HepG2 (cell line): ENCODE measurements at regions not wholly inside any gene's neighbourhood (a gene's known extent, or its start where the extent isn't known, plus 50 kb on each side); places are given as distances from the start of the nearest gene placed in this dataset.

Experiments
- ATAC-seq: fragments of 200-7000 bp; cut with Tn5 transposase; 3 replicates; pipeline ENCODE4 v1.9.1; 2020; ENCODE audit warnings: mild to moderate bottlenecking, moderate library complexity
- BruUV-seq: library from RNA; stranded (reverse); fragments of 400-500 nt; replicated peaks from 2 replicates; lab custom pipeline; 2021; lab: Mats Ljungman, UMichigan
- CTCF ChIA-PET: fragments of 300-600 bp; formaldehyde crosslinking; extraction: SDS; loops from one replicate; lab custom pipeline; 2021; ENCODE audit warnings: low total read pairs, inconsistent platforms, low intra/inter-chr PET ratio; lab: Yijun Ruan, JAX
- POLR2A ChIA-PET: fragments of 350-600 bp; sonication (Branson Sonifier 250); formaldehyde crosslinking; loops from one replicate; lab custom pipeline; 2020; ENCODE audit warnings: antibody characterized with exemption, inconsistent platforms; lab: Yijun Ruan, JAX
- DNase-seq: peaks from one replicate; pipeline ENCODE4 v3.0.0-alpha.2; 2015; ENCODE audit warnings: low spot score
- FAIRE-seq: peaks from 3 replicates; lab custom pipeline; 2011; peaks lifted over from hg19 to GRCh38; lab: Jason Lieb, UNC
- H2AFZ ChIP-seq: one replicate; pipeline ENCODE4 v1.6.1; 2011; ENCODE audit warnings: low read length, inconsistent platforms
- H3K27ac ChIP-seq: fragments of 300-600 bp; 3 replicates; pipeline ENCODE4 v1.8.0; 2011; ENCODE audit warnings: mixed run types, mild to moderate bottlenecking, mixed read lengths, low read length, inconsistent platforms; ENCODE audit not compliant: insufficient read depth; ENCODE audit errors: extremely low read length
- H3K27me3 ChIP-seq, 2 experiments: fragments of 200-600 bp in 1 of 2; 2 replicates in 1 of 2; 3 replicates in 1 of 2; pipeline versions ENCODE4 v1.6.0 to v1.8.0; 2011; ENCODE audit warnings: low read length in 2 of 2, mild to moderate bottlenecking in 2 of 2, moderate library complexity in 2 of 2, inconsistent platforms in 1 of 2; ENCODE audit not compliant: insufficient read depth in 2 of 2, control insufficient read depth in 1 of 2
- H3K36me3 ChIP-seq, 2 experiments: fragments of 200-600 bp in 1 of 2; replicated peaks in 1 of 2; 2 replicates in 1 of 2; 3 replicates in 1 of 2; pipeline versions ENCODE4 v1.5.1 to v1.8.0; 2011; ENCODE audit warnings: low read length in 2 of 2, inconsistent platforms in 1 of 2; ENCODE audit not compliant: insufficient read depth in 2 of 2, control insufficient read depth in 1 of 2
- H3K4me1 ChIP-seq: 2 replicates; pipeline ENCODE4 v1.5.1; 2012; ENCODE audit warnings: low read length, inconsistent platforms; ENCODE audit not compliant: insufficient read depth
- H3K4me2 ChIP-seq: 2 replicates; pipeline ENCODE4 v1.6.0; 2011; ENCODE audit warnings: low read depth, low read length, inconsistent platforms
- H3K4me3 ChIP-seq, 3 experiments: fragments of 200-600 bp in 1 of 3; sonication (generic), shearing (Covaris generic) in 1 of 3; replicated peaks in 1 of 3; 2 replicates each; pipeline ENCODE4 v1.5.1; 2011 to 2016; ENCODE audit warnings: low read length in 3 of 3, inconsistent platforms in 2 of 3, low read depth in 2 of 3, mild to moderate bottlenecking in 2 of 3, control low read depth in 1 of 3, mixed read lengths in 1 of 3; ENCODE audit not compliant: insufficient read depth in 1 of 3
- H3K79me2 ChIP-seq: one replicate; pipeline ENCODE4 v1.6.1; 2011; ENCODE audit warnings: low read length, inconsistent platforms; ENCODE audit not compliant: insufficient read depth
- H3K9ac ChIP-seq: 2 replicates; pipeline ENCODE4 v1.6.0; 2011; ENCODE audit warnings: mild to moderate bottlenecking, low read depth, low read length, inconsistent platforms; ENCODE audit not compliant: insufficient read depth
- H3K9me3 ChIP-seq: 2 replicates; pipeline ENCODE4 v1.5.1; 2012; ENCODE audit warnings: mild to moderate bottlenecking, low read length
- H4K20me1 ChIP-seq: 2 replicates; pipeline ENCODE4 v1.6.0; 2011; ENCODE audit warnings: inconsistent platforms, mild to moderate bottlenecking, low read length, moderate library complexity; ENCODE audit not compliant: insufficient read depth
- ATF7 ChIP-seq, 2 experiments: fragments of 450-650 bp in 1 of 2; sonication (generic) in 1 of 2; formaldehyde crosslinking in 1 of 2; IDR thresholded peaks; 2 replicates each; pipeline versions ENCODE4 v1.4.0 to v1.6.1; 2016 to 2020; ENCODE audit warnings: antibody characterized with exemption in 1 of 2, mild to moderate bottlenecking in 1 of 2, missing genetic modification reagents in 1 of 2
- CHD2 ChIP-seq: IDR thresholded peaks from 2 replicates; pipeline ENCODE4 v1.6.1; 2011; ENCODE audit warnings: low read depth, low read length, improper control_type of control experiment
- GATAD2A ChIP-seq: IDR thresholded peaks from 2 replicates; pipeline ENCODE4 v1.6.1; 2016
- MLLT10 ChIP-seq: sonication (generic); formaldehyde crosslinking; IDR thresholded peaks from 2 replicates; pipeline ENCODE4 v1.4.0; 2020; ENCODE audit warnings: missing genetic modification reagents
- SALL1 ChIP-seq: sonication (generic); formaldehyde crosslinking; IDR thresholded peaks from 2 replicates; pipeline ENCODE4 v1.8.0; 2022; ENCODE audit warnings: mild to moderate bottlenecking, missing genetic modification reagents
- SIN3B ChIP-seq: fragments of 150-350 bp; IDR thresholded peaks from 2 replicates; pipeline ENCODE4 v1.6.1; 2014; ENCODE audit warnings: low read length
- SMC3 ChIP-seq: IDR thresholded peaks from 2 replicates; pipeline ENCODE4 v1.6.1; 2011; ENCODE audit warnings: low read length, improper control_type of control experiment
- STAG1 ChIP-seq: sonication (generic); formaldehyde crosslinking; IDR thresholded peaks from 2 replicates; pipeline ENCODE4 v1.4.0; 2020; ENCODE audit warnings: missing genetic modification reagents
- TBX3 ChIP-seq: fragments of 450-650 bp; IDR thresholded peaks from 2 replicates; pipeline ENCODE4 v1.6.1; 2017; ENCODE audit warnings: antibody characterized with exemption, mild to moderate bottlenecking, inconsistent platforms, borderline replicate concordance
- ZKSCAN1 ChIP-seq: fragments of 150-350 bp; IDR thresholded peaks from 2 replicates; pipeline ENCODE4 v1.6.1; 2014; ENCODE audit warnings: low read length
- ZNF670 ChIP-seq: sonication (generic); formaldehyde crosslinking; IDR thresholded peaks from 2 replicates; pipeline ENCODE4 v1.8.0; 2022; ENCODE audit warnings: mild to moderate bottlenecking, missing genetic modification reagents, borderline replicate concordance
- ZNF746 ChIP-seq: sonication (generic); formaldehyde crosslinking; IDR thresholded peaks from 2 replicates; pipeline ENCODE4 v1.8.0; 2022; ENCODE audit warnings: mild to moderate bottlenecking, missing genetic modification reagents
- WGBS: methylation state at CpG from one replicate; pipeline ENCODE4 v1.1.6; 2017; ENCODE audit warnings: low lambda C conversion rate; 5-methylcytosine and 5-hydroxymethylcytosine counted together
- in situ Hi-C: cut with HindIII; loops from 2 replicates; pipeline ENCODE4 v1.10.0; 2017; ENCODE audit warnings: low pct_unique_long_range_greater_than_20kb; ENCODE audit not compliant: extremely low pct_ligation_motif_present
- intact Hi-C: fragments of 100-400 bp; cut with micrococcal nuclease; formaldehyde crosslinking; loops from one replicate; pipeline ENCODE4 v1.10.0; 2022; ENCODE audit not compliant: unreplicated experiment
- TF ChIP-seq, protein P1 (sequence below): IDR thresholded peaks from 2 replicates; pipeline ENCODE4 v1.6.1; 2016; ENCODE audit warnings: missing compliant biosample characterization, missing genetic modification reagents, borderline replicate concordance
- TF ChIP-seq, protein P2 (sequence below): sonication (generic); formaldehyde crosslinking; IDR thresholded peaks from 2 replicates; pipeline ENCODE4 v1.4.0; 2020; ENCODE audit warnings: mild to moderate bottlenecking, missing genetic modification reagents
- TF ChIP-seq, protein P3 (sequence below): sonication (generic); formaldehyde crosslinking; IDR thresholded peaks from 2 replicates; pipeline ENCODE4 v1.9.0; 2022; ENCODE audit warnings: low read depth, missing genetic modification reagents

DNA sequence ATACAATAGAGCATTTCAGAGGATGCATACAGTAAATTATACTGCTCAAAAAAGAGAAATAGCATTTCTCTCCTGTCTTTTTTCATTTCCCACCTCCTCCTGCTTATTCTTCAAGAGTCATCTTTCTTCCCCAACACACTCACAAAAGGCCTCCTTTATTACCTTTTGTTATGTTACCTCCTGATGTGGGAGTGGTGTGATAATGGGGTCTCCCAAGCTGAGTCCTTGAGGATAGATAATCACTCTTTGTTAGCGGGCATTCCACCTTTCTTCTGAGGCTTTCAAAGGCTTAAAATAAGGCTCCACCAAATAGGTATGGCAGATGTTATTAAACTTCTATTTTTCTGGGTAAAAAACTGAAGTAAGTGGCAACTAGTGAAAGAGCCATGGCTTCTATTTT lies 159.8 kb downstream of the CPEB2 start:
- no peak for DNase-seq
- ChIA-PET POLR2A (no interaction called here), CTCF (interaction anchor here (1.6 kb wide), 1 partner anchor 119 kb away, joined by 4 read pairs; no protein-coding TSS in a partner anchor)
- peaks cover 17% of the 10 kb centered on the region for H3K4me1 ChIP-seq
- intact Hi-C loops (loop anchor here (1.0 to 10.0 kb wide), 3 partner anchors 119 to 1507 kb away; no protein-coding TSS in a partner anchor), in situ Hi-C loops (loop anchor here (25.0 kb wide), 1 partner anchor 1525 kb away; the partner anchor contains the start of gene BOD1L1)
- no TSS peak for BruUV-seq
- H3K9me3 ChIP-seq = no peaks in the 10 kb centered on the region
- no peak overlapping the region for H3K4me2 ChIP-seq
- H2AFZ ChIP-seq = no peak overlapping the region
- H4K20me1 ChIP-seq = no peaks in the 10 kb centered on the region
- no peaks in the 10 kb centered on the region for H3K36me3 ChIP-seq
- TF ChIP-seq GATAD2A (CRISPR knock-in tag) = no peak
- no peak for TF ChIP-seq ZKSCAN1
- TF ChIP-seq SALL1 (CRISPR knock-in tag) = no peak
- H3K4me3 ChIP-seq = no peak overlapping the region
- no peak overlapping the region for H3K27ac ChIP-seq
- no peak overlapping the region for H3K9ac ChIP-seq
- no peak for ATAC-seq
- WGBS = 84% methylated on average over 1 of the region's 1 CpG
- no peaks in the 10 kb centered on the region for H3K79me2 ChIP-seq
- H3K27me3 ChIP-seq = no peaks in the 10 kb centered on the region
- FAIRE-seq = no peak

DNA sequence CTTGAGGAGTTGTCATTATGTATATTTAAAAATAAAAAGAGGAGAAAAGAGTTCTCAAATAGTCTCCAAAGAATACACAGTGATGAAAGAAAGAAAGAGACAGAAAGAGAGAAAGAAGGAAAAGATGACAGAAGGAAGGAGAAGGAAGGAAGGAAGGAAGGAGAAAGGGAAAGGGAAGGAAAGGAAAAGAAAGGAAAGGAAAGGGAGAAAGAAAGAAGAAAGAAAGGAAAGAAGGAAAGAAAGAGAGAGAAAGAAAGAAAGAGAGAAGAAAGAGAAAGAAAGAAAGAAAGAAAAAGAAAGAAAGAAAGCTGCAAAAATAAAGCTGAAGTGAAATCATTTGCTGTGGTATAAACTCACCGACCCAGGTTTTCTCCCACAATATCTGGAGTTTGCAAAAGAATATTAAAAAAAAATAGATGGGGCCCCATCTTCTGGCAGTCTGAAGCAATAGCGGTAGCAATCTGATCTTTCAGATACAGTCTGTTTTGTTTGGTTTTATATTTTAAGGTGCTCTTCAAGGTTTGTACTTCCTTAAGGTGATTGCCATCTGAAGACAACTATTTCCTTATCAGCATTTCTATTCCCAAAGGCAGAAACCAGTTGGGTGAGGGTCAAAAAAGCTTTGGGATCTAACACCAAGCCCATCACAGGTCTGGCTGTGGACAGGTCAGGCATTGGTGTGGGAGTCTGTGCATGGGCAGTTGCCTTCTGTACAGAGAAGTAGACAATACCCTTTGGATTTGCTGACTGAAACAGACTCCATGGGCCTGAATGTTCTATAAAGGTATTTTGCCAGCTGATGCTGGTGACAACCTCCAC lies 160.4 kb downstream of the CPEB2 start:
- Histone ChIP-seq H3K9me3 (no peaks in the 10 kb centered on the region), H3K4me3 (no peak overlapping the region), H2AFZ (no peak overlapping the region), H3K4me2 (no peak overlapping the region), H3K27me3 (no peaks in the 10 kb centered on the region), H3K36me3 (no peaks in the 10 kb centered on the region), H4K20me1 (no peaks in the 10 kb centered on the region), H3K79me2 (no peaks in the 10 kb centered on the region), H3K27ac (no peak overlapping the region), H3K4me1 (peaks cover 17% of the 10 kb centered on the region), H3K9ac (no peak overlapping the region)
- peak; percentile 54; the same call in 2 of the 3 replicates for ATAC-seq
- in situ Hi-C loops (loop anchor here (25.0 kb wide), 1 partner anchor 1525 kb away; the partner anchor contains the start of gene BOD1L1), intact Hi-C loops (loop anchor here (1.0 to 10.0 kb wide), 4 partner anchors 119 to 1508 kb away; no protein-coding TSS in a partner anchor)
- DNase-seq = peak; percentile 15
- ChIA-PET CTCF (interaction anchor here (1.6 kb wide), 1 partner anchor 119 kb away, joined by 4 read pairs; no protein-coding TSS in a partner anchor), POLR2A (no interaction called here)
- FAIRE-seq = no peak
- whole genome bisulfite sequencing = 8% methylated on average over 2 of the region's 2 CpGs
- BruUV-seq = no TSS peak
- TF ChIP-seq ZNF670 (CRISPR knock-in tag) (no peak), MLLT10 (CRISPR knock-in tag) (no peak), SIN3B (no peak), ATF7 (IDR thresholded peaks at IDR 0.05) (no peak), ATF7 (CRISPR knock-in tag; IDR thresholded peaks at IDR 0.05) (no peak), TBX3 (no peak), ZNF746 (CRISPR knock-in tag) (no peak), SMC3 (peak; percentile 34; the same call in 1 of the 2 replicates), CHD2 (no peak), STAG1 (peak; percentile 23; the same call in 1 of the 2 replicates)
- TF ChIP-seq, protein P1, sequence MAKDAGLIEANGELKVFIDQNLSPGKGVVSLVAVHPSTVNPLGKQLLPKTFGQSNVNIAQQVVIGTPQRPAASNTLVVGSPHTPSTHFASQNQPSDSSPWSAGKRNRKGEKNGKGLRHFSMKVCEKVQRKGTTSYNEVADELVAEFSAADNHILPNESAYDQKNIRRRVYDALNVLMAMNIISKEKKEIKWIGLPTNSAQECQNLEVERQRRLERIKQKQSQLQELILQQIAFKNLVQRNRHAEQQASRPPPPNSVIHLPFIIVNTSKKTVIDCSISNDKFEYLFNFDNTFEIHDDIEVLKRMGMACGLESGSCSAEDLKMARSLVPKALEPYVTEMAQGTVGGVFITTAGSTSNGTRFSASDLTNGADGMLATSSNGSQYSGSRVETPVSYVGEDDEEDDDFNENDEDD = no peak
- TF ChIP-seq, protein P2, sequence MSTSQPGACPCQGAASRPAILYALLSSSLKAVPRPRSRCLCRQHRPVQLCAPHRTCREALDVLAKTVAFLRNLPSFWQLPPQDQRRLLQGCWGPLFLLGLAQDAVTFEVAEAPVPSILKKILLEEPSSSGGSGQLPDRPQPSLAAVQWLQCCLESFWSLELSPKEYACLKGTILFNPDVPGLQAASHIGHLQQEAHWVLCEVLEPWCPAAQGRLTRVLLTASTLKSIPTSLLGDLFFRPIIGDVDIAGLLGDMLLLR (CRISPR knock-in tag) = no peak
- TF ChIP-seq, protein P3, sequence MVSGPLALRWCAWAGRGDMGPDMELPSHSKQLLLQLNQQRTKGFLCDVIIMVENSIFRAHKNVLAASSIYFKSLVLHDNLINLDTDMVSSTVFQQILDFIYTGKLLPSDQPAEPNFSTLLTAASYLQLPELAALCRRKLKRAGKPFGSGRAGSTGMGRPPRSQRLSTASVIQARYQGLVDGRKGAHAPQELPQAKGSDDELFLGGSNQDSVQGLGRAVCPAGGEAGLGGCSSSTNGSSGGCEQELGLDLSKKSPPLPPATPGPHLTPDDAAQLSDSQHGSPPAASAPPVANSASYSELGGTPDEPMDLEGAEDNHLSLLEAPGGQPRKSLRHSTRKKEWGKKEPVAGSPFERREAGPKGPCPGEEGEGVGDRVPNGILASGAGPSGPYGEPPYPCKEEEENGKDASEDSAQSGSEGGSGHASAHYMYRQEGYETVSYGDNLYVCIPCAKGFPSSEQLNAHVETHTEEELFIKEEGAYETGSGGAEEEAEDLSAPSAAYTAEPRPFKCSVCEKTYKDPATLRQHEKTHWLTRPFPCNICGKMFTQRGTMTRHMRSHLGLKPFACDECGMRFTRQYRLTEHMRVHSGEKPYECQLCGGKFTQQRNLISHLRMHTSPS (CRISPR knock-in tag) = no peak
